Smooth muscle cell (in vitro differentiated cells): ENCODE measurements at regions not wholly inside any gene's neighbourhood (a gene's known extent, or its start where the extent isn't known, plus 50 kb on each side); places are given as distances from the start of the nearest gene placed in this dataset.

Experiments
- DNase-seq: peaks from one replicate; lab custom pipeline; 2025; ENCODE audit not compliant: unreplicated experiment; lab: John Stamatoyannopoulos, UW
- H2AFZ ChIP-seq: fragments of 200-600 bp; sonication (generic); 2 replicates; pipeline ENCODE4 v1.6.0; 2016; ENCODE audit warnings: antibody characterized with exemption, low read depth, mild to moderate bottlenecking
- H3F3A ChIP-seq: fragments of 200-600 bp; sonication (generic); 2 replicates; pipeline ENCODE4 v1.6.0; 2017; ENCODE audit warnings: antibody characterized with exemption, low read depth
- H3K27ac ChIP-seq: fragments of 200-600 bp; sonication (generic); 2 replicates; pipeline ENCODE4 v1.5.1; 2016; ENCODE audit warnings: low read depth, mild to moderate bottlenecking
- H3K27me3 ChIP-seq: fragments of 200-600 bp; sonication (generic); 2 replicates; pipeline ENCODE4 v1.6.1; 2016; ENCODE audit warnings: low read depth, mild to moderate bottlenecking
- H3K36me3 ChIP-seq: fragments of 200-600 bp; sonication (generic); 2 replicates; pipeline ENCODE4 v1.5.1; 2016; ENCODE audit warnings: low read depth
- H3K4me1 ChIP-seq: fragments of 200-600 bp; sonication (generic); 2 replicates; pipeline ENCODE4 v1.5.1; 2016; ENCODE audit warnings: low read depth
- H3K4me2 ChIP-seq: fragments of 200-600 bp; sonication (generic); 2 replicates; pipeline ENCODE4 v1.6.0; 2016; ENCODE audit warnings: mild to moderate bottlenecking
- H3K4me3 ChIP-seq: fragments of 200-600 bp; sonication (generic); 2 replicates; pipeline ENCODE4 v1.5.1; 2016; ENCODE audit warnings: mild to moderate bottlenecking
- H3K79me2 ChIP-seq: fragments of 200-600 bp; sonication (generic); 2 replicates; pipeline ENCODE4 v1.6.0; 2016; ENCODE audit warnings: low read depth, mild to moderate bottlenecking
- H3K9ac ChIP-seq: fragments of 200-600 bp; sonication (generic); 2 replicates; pipeline ENCODE4 v1.6.0; 2016; ENCODE audit warnings: low read depth
- H3K9me3 ChIP-seq: fragments of 200-600 bp; sonication (generic); replicated peaks from 2 replicates; pipeline ENCODE4 v1.5.1; 2016; ENCODE audit warnings: low read depth
- H4K20me1 ChIP-seq: fragments of 200-600 bp; sonication (generic); 2 replicates; pipeline ENCODE4 v1.6.0; 2016; ENCODE audit warnings: low read depth
- whole genome bisulfite sequencing: methylation state at CpG from one replicate; pipeline ENCODE4 v1.1.7; 2016; ENCODE audit warnings: low lambda C conversion rate; 5-methylcytosine and 5-hydroxymethylcytosine counted together
- TF ChIP-seq, protein P1 (sequence below): fragments of 200-600 bp; sonication (generic); IDR thresholded peaks from 2 replicates; pipeline ENCODE4 v1.5.1; 2017; ENCODE audit warnings: borderline replicate concordance, mild to moderate bottlenecking, antibody characterized with exemption; ENCODE audit not compliant: insufficient read depth, poor library complexity, severe bottlenecking

- Histone ChIP-seq H3K79me2 (no peaks in the 10 kb centered on the region), H3K4me2 (no peak overlapping the region), H2AFZ (no peak overlapping the region), H3K36me3 (no peaks in the 10 kb centered on the region), H3K27ac (no peak overlapping the region), H4K20me1 (no peaks in the 10 kb centered on the region), H3K4me3 (no peak overlapping the region), H3K9ac (no peak overlapping the region), H3F3A (no peaks in the 10 kb centered on the region), H3K9me3 (no peaks in the 10 kb centered on the region), H3K4me1 (no peaks in the 10 kb centered on the region), H3K27me3 (peaks cover 12% of the 10 kb centered on the region)
- 95% methylated on average over 22 of the region's 22 CpGs for WGBS
- no peak for DNase-seq
- TF ChIP-seq, protein P1, sequence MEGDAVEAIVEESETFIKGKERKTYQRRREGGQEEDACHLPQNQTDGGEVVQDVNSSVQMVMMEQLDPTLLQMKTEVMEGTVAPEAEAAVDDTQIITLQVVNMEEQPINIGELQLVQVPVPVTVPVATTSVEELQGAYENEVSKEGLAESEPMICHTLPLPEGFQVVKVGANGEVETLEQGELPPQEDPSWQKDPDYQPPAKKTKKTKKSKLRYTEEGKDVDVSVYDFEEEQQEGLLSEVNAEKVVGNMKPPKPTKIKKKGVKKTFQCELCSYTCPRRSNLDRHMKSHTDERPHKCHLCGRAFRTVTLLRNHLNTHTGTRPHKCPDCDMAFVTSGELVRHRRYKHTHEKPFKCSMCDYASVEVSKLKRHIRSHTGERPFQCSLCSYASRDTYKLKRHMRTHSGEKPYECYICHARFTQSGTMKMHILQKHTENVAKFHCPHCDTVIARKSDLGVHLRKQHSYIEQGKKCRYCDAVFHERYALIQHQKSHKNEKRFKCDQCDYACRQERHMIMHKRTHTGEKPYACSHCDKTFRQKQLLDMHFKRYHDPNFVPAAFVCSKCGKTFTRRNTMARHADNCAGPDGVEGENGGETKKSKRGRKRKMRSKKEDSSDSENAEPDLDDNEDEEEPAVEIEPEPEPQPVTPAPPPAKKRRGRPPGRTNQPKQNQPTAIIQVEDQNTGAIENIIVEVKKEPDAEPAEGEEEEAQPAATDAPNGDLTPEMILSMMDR, result no peak
Observed at GRCh38 chr1:29488086-29488793, 251.9 kb downstream of the PTPRU start.

GRCh38 chr1:29487291-29487690 is 251.0 kb downstream of the PTPRU start:
- Histone ChIP-seq H3K79me2 (no peaks in the 10 kb centered on the region), H3K4me1 (no peaks in the 10 kb centered on the region), H3K9ac (no peak overlapping the region), H3K36me3 (no peaks in the 10 kb centered on the region), H3K4me3 (no peak overlapping the region), H3K27ac (no peak overlapping the region), H3K9me3 (no peaks in the 10 kb centered on the region), H3F3A (no peaks in the 10 kb centered on the region), H3K27me3 (peaks cover 17% of the 10 kb centered on the region), H2AFZ (no peak overlapping the region), H4K20me1 (no peaks in the 10 kb centered on the region), H3K4me2 (no peak overlapping the region)
- WGBS, result 92% methylated on average over 6 of the region's 6 CpGs
- TF ChIP-seq, protein P1, result no peak
- no peak for DNase-seq

- no peak overlapping the region for H3K4me3 ChIP-seq
- H3K9me3 ChIP-seq, result no peaks in the 10 kb centered on the region
- 82% methylated on average over 5 of the region's 5 CpGs for WGBS
- H2AFZ ChIP-seq, result no peak overlapping the region
- no peak overlapping the region for H3K27ac ChIP-seq
- no peak overlapping the region for H3K4me2 ChIP-seq
- TF ChIP-seq, protein P1, result no peak
- H3K9ac ChIP-seq, result no peak overlapping the region
- no peaks in the 10 kb centered on the region for H3F3A ChIP-seq
- H3K79me2 ChIP-seq, result no peaks in the 10 kb centered on the region
- no peaks in the 10 kb centered on the region for H3K4me1 ChIP-seq
- H4K20me1 ChIP-seq, result no peaks in the 10 kb centered on the region
- peaks cover 18% of the 10 kb centered on the region for H3K27me3 ChIP-seq
- H3K36me3 ChIP-seq, result no peaks in the 10 kb centered on the region
- DNase-seq, result no peak
Observed at GRCh38 chr1:29485096-29485925, 249.0 kb downstream of the PTPRU start.
